ENCODE measurements at regions not wholly inside any gene's neighbourhood (a gene's known extent, or its start where the extent isn't known, plus 50 kb on each side); places are given as distances from the start of the nearest gene placed in this dataset.

GRCh38 chr16:55058576-55058975 is 127.9 kb downstream of the IRX5 start:
- TF ChIP-seq JUND (IDR thresholded peaks at IDR 0.05) (no peak), EP300 (IDR thresholded peaks at IDR 0.05; ENCODE audit: borderline replicate concordance in 1 of 2, low read depth in 1 of 2, low read length in 1 of 2) (no peak), TAF1 (IDR thresholded peaks at IDR 0.05; ENCODE audit: borderline replicate concordance, low read depth, low read length) (no peak), USF2 (IDR thresholded peaks at IDR 0.05; ENCODE audit: borderline replicate concordance, low read depth, low read length) (no peak), ELF1 (IDR thresholded peaks at IDR 0.05) (no peak), RAD21 (IDR thresholded peaks at IDR 0.05; ENCODE audit: low read length) (no peak), RXRA (IDR thresholded peaks at IDR 0.05; ENCODE audit: borderline replicate concordance, low read depth) (no peak), RCOR1 (IDR thresholded peaks at IDR 0.05; ENCODE audit: low read length) (no peak)
- TF ChIP-seq, protein P1, sequence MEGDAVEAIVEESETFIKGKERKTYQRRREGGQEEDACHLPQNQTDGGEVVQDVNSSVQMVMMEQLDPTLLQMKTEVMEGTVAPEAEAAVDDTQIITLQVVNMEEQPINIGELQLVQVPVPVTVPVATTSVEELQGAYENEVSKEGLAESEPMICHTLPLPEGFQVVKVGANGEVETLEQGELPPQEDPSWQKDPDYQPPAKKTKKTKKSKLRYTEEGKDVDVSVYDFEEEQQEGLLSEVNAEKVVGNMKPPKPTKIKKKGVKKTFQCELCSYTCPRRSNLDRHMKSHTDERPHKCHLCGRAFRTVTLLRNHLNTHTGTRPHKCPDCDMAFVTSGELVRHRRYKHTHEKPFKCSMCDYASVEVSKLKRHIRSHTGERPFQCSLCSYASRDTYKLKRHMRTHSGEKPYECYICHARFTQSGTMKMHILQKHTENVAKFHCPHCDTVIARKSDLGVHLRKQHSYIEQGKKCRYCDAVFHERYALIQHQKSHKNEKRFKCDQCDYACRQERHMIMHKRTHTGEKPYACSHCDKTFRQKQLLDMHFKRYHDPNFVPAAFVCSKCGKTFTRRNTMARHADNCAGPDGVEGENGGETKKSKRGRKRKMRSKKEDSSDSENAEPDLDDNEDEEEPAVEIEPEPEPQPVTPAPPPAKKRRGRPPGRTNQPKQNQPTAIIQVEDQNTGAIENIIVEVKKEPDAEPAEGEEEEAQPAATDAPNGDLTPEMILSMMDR (IDR thresholded peaks at IDR 0.05): no peak

Measured in SK-N-SH (cell line).